Esophagus muscularis mucosa (tissue), 4 donors: ENCODE measurements at regions not wholly inside any gene's neighbourhood (a gene's known extent, or its start where the extent isn't known, plus 50 kb on each side); places are given as distances from the start of the nearest gene placed in this dataset.

Experiments used
- CTCF ChIP-seq, 3 experiments: fragments of 200-600 bp in 2 of 3; fragments of 450-650 bp in 1 of 3; sonication (generic) in 2 of 3; IDR thresholded peaks; one replicate each; pipeline ENCODE4 v1.5.1; 2017 to 2019; ENCODE audit warnings: antibody characterized with exemption in 3 of 3, mild to moderate bottlenecking in 2 of 3, moderate library complexity in 1 of 3
- EP300 ChIP-seq: sonication (generic); formaldehyde crosslinking; IDR thresholded peaks from one replicate; pipeline ENCODE4 v1.6.1; 2017; ENCODE audit warnings: antibody characterized with exemption
- POLR2A ChIP-seq: fragments of 450-650 bp; IDR thresholded peaks from one replicate; pipeline ENCODE4 v1.6.1; 2017; ENCODE audit warnings: antibody characterized with exemption, moderate library complexity, mild to moderate bottlenecking, low read depth
- POLR2AphosphoS5 ChIP-seq, 2 donors: sonication (generic); formaldehyde crosslinking; IDR thresholded peaks; one replicate each; pipeline ENCODE4 v1.6.1; 2017; ENCODE audit warnings: antibody characterized with exemption in 2 of 2

- TF ChIP-seq CTCF (IDR thresholded peaks at IDR 0.05), result no peak
- TF ChIP-seq POLR2AphosphoS5 (IDR thresholded peaks at IDR 0.05), result no peak
- no peak for TF ChIP-seq POLR2A
- no peak for TF ChIP-seq EP300
These were observed 392.0 kb downstream of the FUT8 start for GRCh38 chr14:65804439-65805112.
